ENCODE measurements at regions not wholly inside any gene's neighbourhood (a gene's known extent, or its start where the extent isn't known, plus 50 kb on each side); places are given as distances from the start of the nearest gene placed in this dataset.

DNA sequence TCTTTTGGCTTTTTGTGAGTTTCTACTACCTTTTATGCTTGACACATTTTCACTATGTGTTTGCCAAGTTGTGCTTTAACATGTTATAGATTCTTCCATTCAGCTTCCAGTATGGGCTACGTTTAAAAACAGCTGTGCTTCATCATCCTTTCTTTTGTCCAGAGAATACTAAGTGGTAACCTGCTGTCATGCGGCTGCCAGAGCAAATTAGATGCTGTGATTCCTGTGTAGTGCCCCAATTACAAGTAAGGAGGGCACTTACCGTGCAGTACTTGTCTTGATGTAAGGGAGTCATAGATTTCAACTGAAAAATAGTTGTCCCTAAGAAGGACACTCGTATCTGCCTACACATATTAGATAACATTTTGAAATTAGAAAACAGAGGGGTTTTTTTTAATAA is 531.8 kb upstream of the GALNTL6 start:
- H3K4me1 ChIP-seq (ENCODE audit: insufficient read depth, low read length), result no peaks in the 10 kb centered on the region
- H4K20me1 ChIP-seq (ENCODE audit: low read length), result no peaks in the 10 kb centered on the region
- H3K36me3 ChIP-seq (ENCODE audit: low read depth, low read length), result no peaks in the 10 kb centered on the region
- no peaks in the 10 kb centered on the region for H3K79me2 ChIP-seq (ENCODE audit: low read length)
- H3K9ac ChIP-seq (ENCODE audit: low read length), result no peak overlapping the region
- POLR2A ChIA-PET (ENCODE audit: unreplicated experiment), result no interaction called here
- H3K27me3 ChIP-seq (ENCODE audit: low read length), result no peaks in the 10 kb centered on the region
- no peak overlapping the region for H3K4me3 ChIP-seq (ENCODE audit: low read length)
- no peak overlapping the region for H3K27ac ChIP-seq (ENCODE audit: low read length)
- H3F3A ChIP-seq (ENCODE audit: low read length, unreplicated experiment), result no peaks in the 10 kb centered on the region
- no peaks in the 10 kb centered on the region for H3K9me3 ChIP-seq (ENCODE audit: low read length)
- no peak for DNase-seq
- CTCF ChIA-PET, result no interaction called here
- no peak for ATAC-seq
- H3K4me2 ChIP-seq (ENCODE audit: low read length), result no peak overlapping the region
- no peak overlapping the region for H2AFZ ChIP-seq (ENCODE audit: low read length)
- no TSS peak for BruUV-seq (replicated peaks)
- H3K9me2 ChIP-seq (replicated peaks; ENCODE audit: low read length), result no peaks in the 10 kb centered on the region
- intact Hi-C loops (cut with micrococcal nuclease), result no loop called here
- TF ChIP-seq, protein P1, sequence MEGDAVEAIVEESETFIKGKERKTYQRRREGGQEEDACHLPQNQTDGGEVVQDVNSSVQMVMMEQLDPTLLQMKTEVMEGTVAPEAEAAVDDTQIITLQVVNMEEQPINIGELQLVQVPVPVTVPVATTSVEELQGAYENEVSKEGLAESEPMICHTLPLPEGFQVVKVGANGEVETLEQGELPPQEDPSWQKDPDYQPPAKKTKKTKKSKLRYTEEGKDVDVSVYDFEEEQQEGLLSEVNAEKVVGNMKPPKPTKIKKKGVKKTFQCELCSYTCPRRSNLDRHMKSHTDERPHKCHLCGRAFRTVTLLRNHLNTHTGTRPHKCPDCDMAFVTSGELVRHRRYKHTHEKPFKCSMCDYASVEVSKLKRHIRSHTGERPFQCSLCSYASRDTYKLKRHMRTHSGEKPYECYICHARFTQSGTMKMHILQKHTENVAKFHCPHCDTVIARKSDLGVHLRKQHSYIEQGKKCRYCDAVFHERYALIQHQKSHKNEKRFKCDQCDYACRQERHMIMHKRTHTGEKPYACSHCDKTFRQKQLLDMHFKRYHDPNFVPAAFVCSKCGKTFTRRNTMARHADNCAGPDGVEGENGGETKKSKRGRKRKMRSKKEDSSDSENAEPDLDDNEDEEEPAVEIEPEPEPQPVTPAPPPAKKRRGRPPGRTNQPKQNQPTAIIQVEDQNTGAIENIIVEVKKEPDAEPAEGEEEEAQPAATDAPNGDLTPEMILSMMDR (conservative IDR thresholded peaks at IDR 0.05; ENCODE audit: low read depth, low read length), result no peak
- TF ChIP-seq EZH2 (IDR thresholded peaks at IDR 0.05; ENCODE audit: low read length, unreplicated experiment), result no peak
- no peak for TF ChIP-seq EZH2phosphoT487 (IDR thresholded peaks at IDR 0.05; ENCODE audit: borderline replicate concordance, low read length)

DNA sequence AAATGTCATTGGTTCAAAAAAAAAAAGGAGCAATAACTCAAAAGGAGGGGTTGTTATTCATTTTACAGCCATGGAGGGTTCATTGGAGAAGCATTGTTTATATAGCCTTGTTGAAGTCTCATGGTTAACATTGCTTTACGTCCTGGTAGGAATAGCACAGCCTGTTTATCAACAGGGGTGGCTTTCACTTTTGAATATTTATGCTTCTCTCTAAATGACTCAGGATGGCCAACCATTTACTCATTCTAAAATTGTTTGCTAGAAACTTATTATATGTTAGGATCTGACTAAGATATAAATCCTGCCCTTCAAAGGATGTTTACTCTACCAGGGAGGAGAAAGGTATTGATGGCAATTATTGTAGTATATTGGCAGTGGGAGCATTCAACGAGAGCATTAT is 534.1 kb upstream of the GALNTL6 start:
- DNase-seq (peak; percentile 23), ATAC-seq (no peak)
- no peak overlapping the region for H2AFZ ChIP-seq (ENCODE audit: low read length)
- no peaks in the 10 kb centered on the region for H3K4me1 ChIP-seq (ENCODE audit: insufficient read depth, low read length)
- ChIA-PET POLR2A (ENCODE audit: unreplicated experiment) (no interaction called here), CTCF (no interaction called here)
- H3F3A ChIP-seq (ENCODE audit: low read length, unreplicated experiment), result no peaks in the 10 kb centered on the region
- H3K9me3 ChIP-seq (ENCODE audit: low read length), result no peaks in the 10 kb centered on the region
- TF ChIP-seq EZH2 (IDR thresholded peaks at IDR 0.05; ENCODE audit: low read length, unreplicated experiment), result no peak
- TF ChIP-seq, protein P1 (conservative IDR thresholded peaks at IDR 0.05; ENCODE audit: low read depth, low read length), result no peak
- TF ChIP-seq EZH2phosphoT487 (IDR thresholded peaks at IDR 0.05; ENCODE audit: borderline replicate concordance, low read length), result no peak
- no peaks in the 10 kb centered on the region for H4K20me1 ChIP-seq (ENCODE audit: low read length)
- H3K36me3 ChIP-seq (ENCODE audit: low read depth, low read length), result no peaks in the 10 kb centered on the region
- H3K9me2 ChIP-seq (replicated peaks; ENCODE audit: low read length), result no peaks in the 10 kb centered on the region
- H3K27ac ChIP-seq (ENCODE audit: low read length), result no peak overlapping the region
- H3K27me3 ChIP-seq (ENCODE audit: low read length), result no peaks in the 10 kb centered on the region
- no TSS peak for BruUV-seq (replicated peaks)
- no peak overlapping the region for H3K9ac ChIP-seq (ENCODE audit: low read length)
- H3K4me2 ChIP-seq (ENCODE audit: low read length), result no peak overlapping the region
- no peak overlapping the region for H3K4me3 ChIP-seq (ENCODE audit: low read length)
- H3K79me2 ChIP-seq (ENCODE audit: low read length), result no peaks in the 10 kb centered on the region
- intact Hi-C loops (cut with micrococcal nuclease), result no loop called here

DNA sequence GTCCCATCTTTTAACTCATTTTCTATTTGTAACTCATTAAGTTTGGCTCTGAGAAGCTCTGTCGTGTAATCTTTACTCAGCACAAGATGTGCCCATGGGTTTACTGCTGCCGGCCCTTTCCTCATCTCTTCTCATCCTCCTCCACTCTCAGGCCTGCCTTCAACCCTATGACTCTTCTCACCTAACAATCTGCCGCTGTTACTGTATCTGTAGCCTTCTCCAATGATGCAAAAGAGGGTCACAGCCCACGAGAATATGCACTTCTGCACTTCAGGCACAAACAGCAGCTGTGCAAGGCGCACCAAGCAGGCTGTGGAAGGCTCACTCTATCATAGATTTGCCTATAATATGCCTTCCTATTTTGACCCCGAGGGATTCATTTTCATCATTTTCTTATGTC is 546.5 kb upstream of the GALNTL6 start:
- Histone ChIP-seq H3F3A (ENCODE audit: low read length, unreplicated experiment) (no peaks in the 10 kb centered on the region), H3K79me2 (ENCODE audit: low read length) (no peaks in the 10 kb centered on the region), H3K9me3 (ENCODE audit: low read length) (no peaks in the 10 kb centered on the region), H4K20me1 (ENCODE audit: low read length) (no peaks in the 10 kb centered on the region), H2AFZ (ENCODE audit: low read length) (peak overlapping the region; percentile 42; the same call in 1 of the 2 replicates), H3K27me3 (ENCODE audit: low read length) (no peaks in the 10 kb centered on the region), H3K36me3 (ENCODE audit: low read depth, low read length) (no peaks in the 10 kb centered on the region), H3K4me1 (ENCODE audit: insufficient read depth, low read length) (no peaks in the 10 kb centered on the region), H3K9me2 (replicated peaks; ENCODE audit: low read length) (no peaks in the 10 kb centered on the region), H3K4me3 (ENCODE audit: low read length) (no peak overlapping the region), H3K9ac (ENCODE audit: low read length) (no peak overlapping the region), H3K4me2 (ENCODE audit: low read length) (peak overlapping the region; percentile 26; the same call in 1 of the 2 replicates), H3K27ac (ENCODE audit: low read length) (no peak overlapping the region)
- CTCF ChIA-PET, result no interaction called here
- TF ChIP-seq EZH2phosphoT487 (IDR thresholded peaks at IDR 0.05; ENCODE audit: borderline replicate concordance, low read length) (no peak), EZH2 (IDR thresholded peaks at IDR 0.05; ENCODE audit: low read length, unreplicated experiment) (no peak)
- TF ChIP-seq, protein P1 (conservative IDR thresholded peaks at IDR 0.05; ENCODE audit: low read depth, low read length), result no peak
- DNase-seq (no peak), ATAC-seq (no peak)
- intact Hi-C loops (cut with micrococcal nuclease), result no loop called here
- no TSS peak for BruUV-seq (replicated peaks)
- POLR2A ChIA-PET (ENCODE audit: unreplicated experiment), result no interaction called here
